PC-9 (cell line): ENCODE measurements at regions not wholly inside any gene's neighbourhood (a gene's known extent, or its start where the extent isn't known, plus 50 kb on each side); places are given as distances from the start of the nearest gene placed in this dataset.

Source experiments
- EZH2 ChIP-seq: fragments of 200-600 bp; sonication (generic); IDR thresholded peaks from 2 replicates; pipeline ENCODE4 v1.8.0; 2017; ENCODE audit warnings: antibody characterized with exemption, low read depth
- TF ChIP-seq, protein P1 (sequence below): fragments of 200-600 bp; sonication (generic); conservative IDR thresholded peaks from 2 replicates; pipeline ENCODE4 v1.6.1; 2017; ENCODE audit warnings: mixed run types, antibody characterized with exemption, mild to moderate bottlenecking, moderate library complexity

DNA sequence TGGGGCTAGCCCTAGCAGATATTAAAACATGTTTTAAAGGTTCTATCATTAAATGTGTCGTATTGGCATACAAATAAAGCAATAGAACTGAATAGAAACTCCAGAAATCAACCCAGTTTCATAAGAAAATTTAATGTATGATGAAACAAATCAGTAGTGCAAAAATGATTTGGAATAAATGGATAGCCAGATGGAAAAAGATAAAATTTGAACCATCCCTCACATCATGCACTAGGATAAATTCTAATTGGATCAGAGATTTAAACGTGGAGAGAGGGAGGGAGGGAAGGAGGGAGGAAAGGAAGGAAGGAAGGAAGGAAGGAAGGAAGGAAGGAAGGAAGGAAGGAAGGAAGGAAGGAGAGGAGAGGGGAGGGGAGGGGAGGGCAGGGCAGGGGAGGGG is 235.3 kb downstream of the SEC61B start:
- TF ChIP-seq EZH2 = no peak
- TF ChIP-seq, protein P1, sequence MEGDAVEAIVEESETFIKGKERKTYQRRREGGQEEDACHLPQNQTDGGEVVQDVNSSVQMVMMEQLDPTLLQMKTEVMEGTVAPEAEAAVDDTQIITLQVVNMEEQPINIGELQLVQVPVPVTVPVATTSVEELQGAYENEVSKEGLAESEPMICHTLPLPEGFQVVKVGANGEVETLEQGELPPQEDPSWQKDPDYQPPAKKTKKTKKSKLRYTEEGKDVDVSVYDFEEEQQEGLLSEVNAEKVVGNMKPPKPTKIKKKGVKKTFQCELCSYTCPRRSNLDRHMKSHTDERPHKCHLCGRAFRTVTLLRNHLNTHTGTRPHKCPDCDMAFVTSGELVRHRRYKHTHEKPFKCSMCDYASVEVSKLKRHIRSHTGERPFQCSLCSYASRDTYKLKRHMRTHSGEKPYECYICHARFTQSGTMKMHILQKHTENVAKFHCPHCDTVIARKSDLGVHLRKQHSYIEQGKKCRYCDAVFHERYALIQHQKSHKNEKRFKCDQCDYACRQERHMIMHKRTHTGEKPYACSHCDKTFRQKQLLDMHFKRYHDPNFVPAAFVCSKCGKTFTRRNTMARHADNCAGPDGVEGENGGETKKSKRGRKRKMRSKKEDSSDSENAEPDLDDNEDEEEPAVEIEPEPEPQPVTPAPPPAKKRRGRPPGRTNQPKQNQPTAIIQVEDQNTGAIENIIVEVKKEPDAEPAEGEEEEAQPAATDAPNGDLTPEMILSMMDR = no peak
